IPS-15b (cell line): ENCODE measurements at regions not wholly inside any gene's neighbourhood (a gene's known extent, or its start where the extent isn't known, plus 50 kb on each side); places are given as distances from the start of the nearest gene placed in this dataset.

Source experiments
- H3K27me3 ChIP-seq: one replicate; pipeline ENCODE4 v1.6.1; 2013; ENCODE audit warnings: low read length; ENCODE audit not compliant: control insufficient read depth, insufficient read depth
- H3K36me3 ChIP-seq: one replicate; pipeline ENCODE4 v1.6.1; 2013; ENCODE audit warnings: low read length; ENCODE audit not compliant: control insufficient read depth, insufficient read depth
- H3K4me1 ChIP-seq: one replicate; pipeline ENCODE4 v1.6.1; 2013; ENCODE audit warnings: mild to moderate bottlenecking, low read length; ENCODE audit not compliant: control insufficient read depth, insufficient read depth
- H3K4me3 ChIP-seq: one replicate; pipeline ENCODE4 v1.5.1; 2013; ENCODE audit warnings: low read depth, low read length
- H3K9ac ChIP-seq: one replicate; pipeline ENCODE4 v1.6.1; 2013; ENCODE audit warnings: low read depth, mild to moderate bottlenecking, low read length
- H3K9me3 ChIP-seq: one replicate; pipeline ENCODE4 v1.6.1; 2013; ENCODE audit warnings: mild to moderate bottlenecking, low read length; ENCODE audit not compliant: control insufficient read depth, insufficient read depth

DNA sequence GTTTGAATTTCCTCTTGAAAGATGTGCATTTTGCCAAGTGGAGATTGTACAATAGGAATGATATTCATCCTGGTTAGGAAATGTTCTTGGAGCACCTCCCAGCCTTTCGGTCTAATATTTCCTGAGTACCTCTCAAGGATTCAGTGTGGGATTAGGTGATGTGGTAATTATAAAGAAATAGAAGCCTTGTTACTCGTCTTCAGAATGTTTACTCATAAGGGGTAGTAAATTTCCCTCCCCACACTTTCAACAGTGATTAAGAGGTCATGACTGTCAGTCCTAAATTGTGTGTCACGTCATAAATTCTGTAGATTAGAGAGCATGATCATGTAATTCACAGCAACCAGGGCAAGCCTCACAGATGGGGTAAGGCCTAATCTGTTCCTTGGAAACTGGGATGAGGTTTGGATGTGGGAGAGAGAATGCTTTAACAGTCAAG is 633.1 kb upstream of the TBL1XR1 start:
- Histone ChIP-seq H3K36me3 (no peaks in the 10 kb centered on the region), H3K27me3 (no peaks in the 10 kb centered on the region), H3K9me3 (no peaks in the 10 kb centered on the region), H3K4me3 (no peak overlapping the region), H3K9ac (no peak overlapping the region), H3K4me1 (no peaks in the 10 kb centered on the region)

- Histone ChIP-seq H3K9ac (no peak overlapping the region), H3K4me1 (no peaks in the 10 kb centered on the region), H3K4me3 (no peak overlapping the region), H3K27me3 (no peaks in the 10 kb centered on the region), H3K9me3 (no peaks in the 10 kb centered on the region), H3K36me3 (no peaks in the 10 kb centered on the region)
These were observed 634.1 kb upstream of the TBL1XR1 start for GRCh38 chr3:177831361-177831760.

- H3K9me3 ChIP-seq, result no peaks in the 10 kb centered on the region
- H3K9ac ChIP-seq, result no peak overlapping the region
- H3K4me1 ChIP-seq, result no peaks in the 10 kb centered on the region
- H3K27me3 ChIP-seq, result no peaks in the 10 kb centered on the region
- no peaks in the 10 kb centered on the region for H3K36me3 ChIP-seq
- H3K4me3 ChIP-seq, result no peak overlapping the region
These were observed 635.6 kb upstream of the TBL1XR1 start for GRCh38 chr3:177832880-177833279.

DNA sequence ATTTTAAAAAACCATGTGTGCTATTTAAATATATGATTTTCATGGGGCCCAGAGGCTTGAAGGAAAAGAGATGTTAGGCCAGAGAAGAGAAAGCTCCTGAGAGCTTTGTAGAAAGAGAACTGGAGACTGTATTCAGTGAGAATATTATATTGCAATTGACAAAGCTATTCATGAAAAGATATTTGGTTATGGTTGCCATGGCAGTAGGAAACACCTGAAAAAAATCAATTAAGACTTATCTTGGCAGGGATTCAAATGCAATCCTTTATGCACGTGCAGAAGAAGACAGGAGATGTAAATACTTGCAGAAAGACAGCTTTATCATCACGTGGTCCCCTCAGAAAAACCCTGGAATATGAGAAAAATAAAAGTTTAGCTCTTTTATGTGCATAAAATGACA is 636.0 kb upstream of the TBL1XR1 start:
- Histone ChIP-seq H3K9me3 (no peaks in the 10 kb centered on the region), H3K36me3 (no peaks in the 10 kb centered on the region), H3K9ac (no peak overlapping the region), H3K27me3 (no peaks in the 10 kb centered on the region), H3K4me1 (no peaks in the 10 kb centered on the region), H3K4me3 (no peak overlapping the region)

DNA sequence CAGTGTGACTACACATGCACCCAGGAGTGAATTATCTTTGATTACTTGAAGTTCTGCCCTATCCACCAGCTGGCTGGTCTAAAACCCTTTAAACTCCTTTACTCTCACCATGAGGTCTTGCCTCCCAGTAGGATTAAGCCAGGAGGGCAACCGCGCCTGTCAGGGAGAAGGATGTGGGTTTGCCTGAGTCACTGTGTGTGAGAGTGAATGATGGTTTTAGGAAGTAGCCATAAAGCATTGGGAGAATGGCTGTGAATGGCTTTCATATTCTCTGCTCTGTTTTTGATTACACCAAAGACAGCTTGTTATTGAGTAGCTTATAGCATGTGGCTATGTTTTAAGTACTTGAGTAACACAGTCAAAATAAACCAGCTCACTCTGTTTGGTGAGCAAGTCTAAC is 637.7 kb upstream of the TBL1XR1 start:
- no peaks in the 10 kb centered on the region for H3K27me3 ChIP-seq
- H3K4me1 ChIP-seq, result no peaks in the 10 kb centered on the region
- no peak overlapping the region for H3K4me3 ChIP-seq
- no peaks in the 10 kb centered on the region for H3K9me3 ChIP-seq
- no peak overlapping the region for H3K9ac ChIP-seq
- H3K36me3 ChIP-seq, result no peaks in the 10 kb centered on the region

- no peaks in the 10 kb centered on the region for H3K27me3 ChIP-seq
- no peaks in the 10 kb centered on the region for H3K4me1 ChIP-seq
- H3K4me3 ChIP-seq, result no peak overlapping the region
- no peak overlapping the region for H3K9ac ChIP-seq
- H3K36me3 ChIP-seq, result no peaks in the 10 kb centered on the region
- H3K9me3 ChIP-seq, result no peaks in the 10 kb centered on the region
These were observed 638.6 kb upstream of the TBL1XR1 start for GRCh38 chr3:177835917-177836316.

GRCh38 chr3:177836671-177837070 is 639.4 kb upstream of the TBL1XR1 start:
- no peak overlapping the region for H3K9ac ChIP-seq
- H3K36me3 ChIP-seq, result no peaks in the 10 kb centered on the region
- H3K27me3 ChIP-seq, result no peaks in the 10 kb centered on the region
- no peaks in the 10 kb centered on the region for H3K4me1 ChIP-seq
- no peak overlapping the region for H3K4me3 ChIP-seq
- H3K9me3 ChIP-seq, result no peaks in the 10 kb centered on the region

DNA sequence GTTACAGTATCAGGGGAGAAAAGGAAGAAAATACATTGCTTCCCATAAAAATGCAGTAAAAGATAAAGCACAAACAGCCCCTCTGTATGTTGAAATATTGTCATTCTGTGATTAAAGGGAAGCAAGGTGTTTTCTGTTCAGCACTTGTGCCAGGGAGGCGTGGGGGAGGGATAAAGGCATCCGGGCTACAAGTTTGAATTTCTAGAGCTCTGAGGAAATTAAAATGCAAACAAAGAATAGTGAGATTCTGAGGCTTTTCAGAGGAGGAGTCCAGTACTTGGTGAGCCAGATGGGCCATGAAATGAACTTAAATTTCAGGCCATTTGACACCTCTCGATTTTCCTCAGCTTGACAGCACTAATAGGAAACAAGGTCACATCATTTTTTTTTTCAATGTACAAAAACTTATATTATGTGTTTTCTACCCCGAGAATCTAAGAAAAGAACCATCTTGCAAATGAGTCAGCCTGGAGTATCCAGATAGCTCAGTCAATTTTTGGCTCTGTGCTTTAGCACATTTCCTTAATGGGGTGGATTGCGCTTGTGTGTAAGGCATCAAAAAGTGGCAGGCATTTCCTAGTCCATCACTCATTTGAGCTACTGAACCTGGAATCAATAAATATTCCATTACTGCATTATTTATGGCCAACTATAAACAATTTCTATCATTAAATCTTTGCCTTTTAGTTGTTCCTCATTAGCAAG is 640.8 kb upstream of the TBL1XR1 start:
- H3K9ac ChIP-seq, result no peak overlapping the region
- H3K9me3 ChIP-seq, result no peaks in the 10 kb centered on the region

GRCh38 chr3:177838766-177839350 is 641.6 kb upstream of the TBL1XR1 start:
- Histone ChIP-seq H3K4me1 (no peaks in the 10 kb centered on the region), H3K4me3 (no peak overlapping the region), H3K9me3 (no peaks in the 10 kb centered on the region), H3K27me3 (no peaks in the 10 kb centered on the region), H3K36me3 (no peaks in the 10 kb centered on the region), H3K9ac (no peak overlapping the region)

More for the DNA sequence above, 640.8 kb upstream of the TBL1XR1 start:
- Histone ChIP-seq H3K36me3 (no peaks in the 10 kb centered on the region), H3K27me3 (no peaks in the 10 kb centered on the region), H3K4me1 (no peaks in the 10 kb centered on the region), H3K4me3 (no peak overlapping the region)

GRCh38 chr3:177842302-177842701 is 645.0 kb upstream of the TBL1XR1 start:
- H3K9me3 ChIP-seq, result no peaks in the 10 kb centered on the region
- H3K4me1 ChIP-seq, result no peaks in the 10 kb centered on the region
- no peak overlapping the region for H3K9ac ChIP-seq
- no peak overlapping the region for H3K4me3 ChIP-seq
- H3K27me3 ChIP-seq, result no peaks in the 10 kb centered on the region
- H3K36me3 ChIP-seq, result no peaks in the 10 kb centered on the region

- no peaks in the 10 kb centered on the region for H3K9me3 ChIP-seq
- H3K36me3 ChIP-seq, result no peaks in the 10 kb centered on the region
- H3K4me1 ChIP-seq, result no peaks in the 10 kb centered on the region
- no peak overlapping the region for H3K9ac ChIP-seq
- no peaks in the 10 kb centered on the region for H3K27me3 ChIP-seq
- no peak overlapping the region for H3K4me3 ChIP-seq
These were observed 645.8 kb upstream of the TBL1XR1 start for GRCh38 chr3:177842743-177843734.
